ENCODE measurements at regions not wholly inside any gene's neighbourhood (a gene's known extent, or its start where the extent isn't known, plus 50 kb on each side); places are given as distances from the start of the nearest gene placed in this dataset.
A peak's percentile ranks its signal among the peaks of the same experiment; 100 is the strongest.

DNA sequence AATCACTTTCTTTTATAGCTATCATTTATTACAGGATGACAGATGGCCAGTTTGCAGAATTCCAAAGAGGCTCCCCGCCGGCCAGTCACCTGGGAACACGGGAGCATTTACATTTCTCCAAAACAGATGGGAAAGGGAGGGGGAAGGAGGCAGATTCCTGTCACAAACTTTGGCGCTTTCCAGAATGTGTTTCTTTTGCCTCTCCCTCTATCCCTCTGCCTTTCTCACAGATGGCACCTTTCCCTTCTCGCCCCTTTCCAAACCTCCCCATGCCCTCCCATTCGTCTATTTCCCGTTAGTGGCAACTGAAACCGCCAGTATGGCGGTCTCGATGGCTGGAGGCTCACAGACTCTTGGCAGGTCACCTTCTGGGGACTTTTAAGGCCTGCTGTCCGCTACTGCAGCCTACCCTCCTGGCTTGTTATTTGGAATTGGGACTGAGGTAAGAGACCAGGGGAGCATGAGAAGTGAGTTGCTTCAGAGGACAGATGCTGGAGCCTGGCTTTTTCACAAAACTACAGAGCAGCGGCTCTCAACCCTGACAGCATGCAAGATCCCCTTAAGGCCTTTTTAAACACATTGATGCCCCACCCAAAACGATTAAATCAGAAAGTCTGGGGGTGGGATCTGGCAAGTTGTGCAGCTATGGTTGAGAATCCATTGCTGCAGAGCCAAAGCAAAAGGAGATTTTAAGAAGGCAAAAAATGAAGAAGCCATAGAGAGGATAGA lies 161.5 kb upstream of the VASH1 start:
- DNase-seq (ENCODE audit: low read depth in 2 of 2), result no peak

DNA sequence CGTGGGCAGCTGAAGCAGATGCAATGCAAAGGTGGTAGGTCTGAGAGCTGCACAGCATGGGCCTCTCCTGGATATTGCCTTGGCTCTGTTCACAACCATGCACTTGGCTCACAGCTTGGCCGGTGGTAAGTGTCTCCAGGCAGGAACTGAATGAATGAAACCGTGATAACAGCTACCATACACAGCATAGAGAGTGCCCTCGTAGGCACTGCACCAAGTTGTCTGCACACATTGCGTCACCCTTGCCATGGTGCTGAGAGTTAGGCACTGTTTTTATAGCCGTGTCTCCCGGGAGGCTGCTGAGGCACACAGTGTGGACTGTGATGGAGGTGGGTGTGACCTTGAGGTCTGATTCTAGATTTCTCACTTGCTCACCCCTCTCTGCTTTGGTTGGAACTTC lies 157.6 kb upstream of the VASH1 start:
- no peak for DNase-seq (ENCODE audit: low read depth in 2 of 2)

DNA sequence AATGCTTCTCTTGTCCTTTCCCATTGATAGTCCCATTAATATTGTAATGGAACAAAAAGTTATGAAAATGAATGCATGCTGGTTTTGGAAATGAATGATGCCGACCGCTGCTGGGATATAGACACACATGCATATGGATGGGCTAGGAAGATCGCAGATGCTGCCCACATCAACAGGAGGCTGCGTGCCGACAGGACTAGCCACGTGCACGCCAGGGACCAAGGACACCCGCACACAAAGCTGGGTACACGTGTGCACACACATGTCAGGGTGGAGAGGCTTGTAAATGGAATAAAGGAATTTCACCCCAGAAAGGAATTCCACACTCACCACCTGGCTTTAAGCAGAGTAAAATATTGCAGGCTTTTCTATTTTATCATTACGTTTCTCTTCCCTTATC lies 153.8 kb upstream of the VASH1 start:
- DNase-seq (ENCODE audit: low read depth in 2 of 2), result no peak

DNA sequence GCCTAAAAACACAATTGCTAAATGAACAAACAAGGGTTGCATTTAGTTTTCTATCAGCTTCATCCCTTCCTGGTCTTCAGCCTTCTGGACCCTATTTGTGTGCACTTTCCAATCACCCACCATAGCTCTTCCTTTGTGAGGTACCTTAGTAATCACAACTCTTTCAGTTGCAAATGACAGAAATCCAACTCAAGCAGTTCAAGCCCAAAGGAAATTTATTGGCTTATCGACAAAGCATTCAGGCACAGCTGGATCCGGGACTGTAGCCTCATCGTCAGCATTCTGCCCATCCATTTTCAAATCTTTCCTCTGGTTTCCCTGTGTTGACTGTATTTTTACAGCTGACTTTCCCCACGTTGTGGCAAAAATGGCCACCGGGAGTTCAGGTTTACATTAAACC lies 148.6 kb upstream of the VASH1 start:
- DNase-seq (ENCODE audit: low read depth in 2 of 2), result no peak

DNA sequence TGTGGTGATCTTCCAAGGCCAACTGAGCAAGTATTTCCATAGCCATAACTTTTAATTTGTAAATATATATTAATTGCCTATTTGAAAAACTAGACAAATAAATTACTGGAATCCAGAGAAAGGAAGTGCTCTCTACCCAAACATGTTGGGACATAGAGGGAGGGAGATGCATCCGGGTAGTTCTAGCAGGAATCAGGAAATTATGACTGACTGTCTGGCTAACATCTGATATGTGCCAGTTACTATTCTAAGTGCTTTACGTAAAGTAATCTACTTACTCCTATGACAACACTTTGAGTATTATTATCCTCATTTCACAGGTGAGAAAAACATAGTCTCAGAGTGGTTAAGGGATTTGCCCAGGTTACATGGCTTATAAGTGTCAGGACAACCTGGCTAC lies 147.7 kb upstream of the VASH1 start:
- DNase-seq (ENCODE audit: low read depth in 2 of 2), result peak; percentile 27 to 60

DNA sequence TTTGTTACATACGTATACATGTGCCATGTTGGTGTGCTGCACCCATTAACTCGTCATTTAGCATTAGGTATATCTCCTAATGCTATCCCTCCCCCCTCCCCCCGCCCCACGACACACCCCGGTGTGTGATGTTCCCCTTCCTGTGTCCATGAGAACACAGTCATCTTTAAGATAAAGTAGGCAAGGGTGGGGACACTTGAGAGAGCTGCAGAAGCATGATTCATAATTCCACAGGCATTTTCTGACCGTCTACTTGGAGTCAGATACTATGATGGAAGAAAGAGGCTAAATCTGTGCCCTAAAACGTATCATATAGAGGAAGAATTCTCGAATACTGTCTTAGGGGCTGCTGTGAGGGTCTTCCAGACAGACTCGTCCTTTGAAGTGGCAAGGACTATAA lies 145.9 kb upstream of the VASH1 start:
- no peak for DNase-seq (ENCODE audit: low read depth in 2 of 2)

DNA sequence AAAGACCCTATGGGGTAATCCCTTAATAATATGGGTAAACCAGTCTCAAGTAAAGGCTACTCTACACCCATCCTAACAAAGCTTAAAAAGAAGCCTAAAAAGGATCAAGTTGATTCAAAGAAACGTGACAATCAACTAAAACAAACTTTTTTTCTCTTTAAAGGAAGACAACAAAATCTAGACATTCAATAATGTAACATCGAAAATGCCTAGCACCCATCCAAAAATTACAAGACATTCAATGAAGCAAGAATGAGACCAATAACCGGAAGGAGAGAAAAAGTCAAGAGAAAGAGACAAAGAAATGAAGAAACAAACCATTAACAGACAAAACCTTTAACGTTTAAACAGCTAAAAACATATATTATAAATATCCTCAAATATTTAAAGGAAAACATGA lies 143.8 kb upstream of the VASH1 start:
- DNase-seq (ENCODE audit: low read depth in 2 of 2), result no peak

DNA sequence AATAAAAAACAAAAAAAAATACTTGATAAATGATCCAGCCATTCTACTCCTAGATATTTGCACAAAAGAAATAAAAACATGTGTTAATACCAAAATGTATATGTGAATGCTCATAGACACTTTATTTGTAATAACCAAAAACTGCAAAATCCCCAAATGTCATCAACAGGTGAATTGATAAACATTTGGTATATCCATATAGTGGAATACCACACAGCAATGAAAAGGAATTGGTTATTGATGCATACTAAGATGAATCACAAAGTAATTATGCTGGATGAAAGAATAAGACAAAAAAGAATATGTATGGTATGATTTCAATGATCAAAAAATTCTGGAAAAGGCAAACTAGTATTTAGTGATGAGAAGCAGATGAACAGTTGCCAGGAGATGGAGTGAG lies 124.7 kb upstream of the VASH1 start:
- no peak for DNase-seq (ENCODE audit: low read depth in 2 of 2)

DNA sequence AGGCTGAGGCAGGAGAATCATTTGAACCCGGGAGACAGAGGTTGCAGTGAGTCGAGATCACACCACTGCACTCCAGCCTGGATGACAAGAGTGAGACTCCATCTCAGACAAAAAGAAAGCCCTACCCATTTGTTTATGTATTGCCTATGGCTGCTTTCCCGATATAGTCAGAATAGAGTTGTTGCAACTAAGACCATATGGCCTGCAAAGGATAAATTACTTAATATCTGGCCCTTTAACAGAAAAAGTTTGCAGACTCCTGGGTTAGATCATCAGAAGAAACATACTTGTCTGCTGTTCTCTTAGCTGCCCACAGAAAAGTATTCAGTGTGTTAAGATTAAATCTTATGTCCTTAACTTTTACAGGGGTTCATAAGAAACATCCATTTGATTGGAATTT lies 122.4 kb upstream of the VASH1 start:
- no peak for DNase-seq (ENCODE audit: low read depth in 2 of 2)

DNA sequence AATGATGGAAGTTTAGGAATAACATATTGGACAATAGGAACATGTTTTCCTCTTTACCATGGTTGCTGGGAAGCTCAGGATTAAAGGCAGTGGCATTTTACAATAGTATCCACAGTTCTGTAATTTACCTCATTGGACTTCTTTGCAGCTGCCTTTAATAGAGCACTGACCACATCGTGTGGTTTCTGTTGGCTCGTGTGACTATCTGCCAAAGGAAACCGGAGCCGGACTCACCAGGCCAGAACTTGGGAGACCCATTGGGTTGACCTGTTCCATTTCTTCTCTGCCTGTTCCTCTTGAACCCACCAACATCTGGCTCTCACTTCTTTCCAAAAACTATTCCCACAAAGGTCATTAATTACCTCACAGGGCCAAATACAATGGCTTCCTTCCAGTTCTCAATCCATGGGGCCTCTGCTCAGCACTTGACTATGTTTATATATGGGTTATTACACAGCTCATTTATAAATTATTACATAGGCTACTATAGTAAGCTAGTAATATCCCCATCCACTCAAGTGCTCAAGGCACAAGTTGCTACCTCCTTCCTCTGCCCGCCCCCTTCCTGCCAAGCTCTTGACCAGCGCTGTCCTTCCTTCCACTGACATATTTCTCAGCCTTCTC lies 121.5 kb upstream of the VASH1 start:
- DNase-seq (ENCODE audit: low read depth in 2 of 2), result no peak

DNA sequence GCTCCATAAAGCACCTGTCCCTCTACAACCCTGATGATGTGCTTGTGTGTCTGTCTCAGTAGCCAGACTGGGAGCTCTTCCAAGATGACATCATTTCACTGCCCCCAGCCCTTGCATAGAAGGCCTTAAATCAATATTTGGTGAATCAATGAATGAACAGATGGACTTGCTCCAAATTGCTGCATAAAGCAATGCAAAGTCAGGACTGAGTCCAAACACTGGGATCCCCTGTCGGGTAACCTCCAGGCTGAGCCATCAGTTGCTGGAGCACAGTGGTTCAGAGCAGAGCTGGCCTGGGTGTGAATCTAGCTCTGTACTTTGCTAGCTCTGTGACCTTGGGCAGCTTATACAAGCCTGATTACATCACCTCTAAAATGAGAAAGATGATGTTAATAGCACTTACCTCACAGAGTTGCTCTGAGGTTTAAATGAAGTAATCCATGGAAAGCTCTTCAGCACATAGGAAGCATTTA lies 120.3 kb upstream of the VASH1 start:
- no peak for DNase-seq (ENCODE audit: low read depth in 2 of 2)

DNA sequence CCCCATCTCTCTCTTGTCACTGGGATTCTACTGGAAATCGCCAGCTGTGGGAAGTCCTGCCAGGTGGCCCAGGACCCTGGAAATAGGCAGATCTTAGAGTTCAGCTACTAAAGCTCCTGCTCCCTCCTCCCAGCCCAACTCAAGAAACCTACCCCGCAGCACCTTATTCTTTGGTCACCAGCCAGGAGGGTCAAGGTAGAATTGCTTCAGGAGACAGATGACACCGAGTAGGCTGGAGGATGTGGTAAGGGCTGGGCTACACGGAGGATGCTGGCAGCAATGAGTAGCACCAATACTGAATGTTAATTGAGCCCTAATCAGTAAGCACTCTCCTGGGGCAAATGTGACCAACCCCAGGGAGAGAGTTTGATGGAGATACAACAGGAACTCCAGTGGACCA lies 119.7 kb upstream of the VASH1 start:
- no peak for DNase-seq (ENCODE audit: low read depth in 2 of 2)

DNA sequence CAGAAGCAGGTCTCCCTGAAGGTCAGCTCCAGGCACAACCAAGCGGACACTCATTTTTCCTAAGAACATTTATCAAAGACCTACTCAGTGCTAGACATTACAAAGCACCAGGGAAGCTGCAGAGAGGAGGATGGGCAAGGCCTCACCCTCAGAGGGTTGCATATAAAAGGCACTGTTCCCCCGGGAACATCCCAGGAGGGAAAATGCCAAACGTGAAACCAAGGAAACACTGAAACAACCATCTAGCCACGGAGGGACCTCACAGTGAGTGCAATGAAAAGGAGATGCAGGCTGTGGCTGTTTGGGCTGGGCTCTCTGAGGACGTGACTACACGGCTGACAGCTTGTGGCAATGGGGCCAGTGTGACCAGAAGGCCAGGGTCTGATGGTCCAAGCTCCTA lies 117.4 kb upstream of the VASH1 start:
- no peak for DNase-seq (ENCODE audit: low read depth in 2 of 2)

DNA sequence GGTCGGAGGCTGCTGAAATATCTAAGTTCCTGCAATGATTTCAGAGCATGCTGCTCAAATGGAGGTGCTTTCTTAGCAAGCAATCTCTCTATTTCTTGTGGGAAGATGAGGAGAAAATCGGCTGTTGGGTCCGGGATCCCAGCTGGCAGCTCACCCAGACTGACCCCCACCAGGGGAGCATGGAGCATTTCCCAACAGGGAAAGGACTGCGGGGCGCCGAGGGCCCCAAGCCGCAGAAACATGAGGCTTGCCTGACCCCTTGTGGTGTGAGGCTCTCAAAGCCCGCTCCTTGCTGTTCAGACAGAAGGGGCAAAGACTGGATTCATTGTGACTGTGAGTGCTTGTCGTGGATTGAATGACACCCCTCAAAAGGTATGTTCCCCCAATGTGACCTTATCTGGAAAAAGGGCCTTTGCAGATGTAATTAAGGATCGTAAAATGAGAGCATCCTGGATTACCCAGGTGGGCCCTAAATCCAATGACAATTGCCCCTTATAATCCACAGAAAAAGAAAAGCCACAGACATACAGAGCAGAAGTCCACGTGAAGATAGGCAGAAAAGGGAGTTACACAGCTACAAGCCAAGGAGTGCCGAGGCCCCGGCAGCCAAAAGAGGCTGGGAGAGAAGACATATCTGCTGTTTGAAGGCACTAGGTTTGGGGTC lies 116.3 kb upstream of the VASH1 start:
- peak; percentile 51 to 68 for DNase-seq (ENCODE audit: low read depth in 2 of 2)

DNA sequence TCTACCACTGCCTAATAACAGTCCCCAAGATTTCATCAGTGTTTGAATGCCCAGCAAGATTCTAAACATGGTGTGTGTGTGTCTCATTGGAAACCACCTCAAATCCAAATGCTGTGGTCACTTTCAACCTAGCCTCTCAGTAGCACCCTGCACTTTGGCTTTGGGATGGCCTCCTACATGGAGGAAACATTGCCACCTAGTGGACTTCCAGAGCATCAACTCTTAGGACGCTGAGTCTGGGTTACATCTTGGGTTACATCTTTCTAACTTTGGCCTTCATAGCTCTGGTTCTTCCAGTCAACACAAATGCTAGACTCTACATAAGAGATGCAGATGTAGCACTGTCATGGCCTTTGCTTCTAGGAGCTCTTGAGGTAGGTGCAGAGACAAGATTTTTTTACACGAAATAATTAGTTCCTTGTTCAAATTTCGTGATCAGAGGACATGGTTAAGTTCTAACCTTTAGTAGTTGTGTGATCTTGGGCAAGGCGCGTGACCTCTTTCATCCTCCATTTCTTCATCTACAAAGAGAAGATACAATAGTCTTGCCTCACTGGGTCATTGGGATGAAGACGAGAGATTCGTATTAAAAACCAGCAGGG lies 113.5 kb upstream of the VASH1 start:
- DNase-seq (ENCODE audit: low read depth in 2 of 2), result peak; percentile 68 to 74

DNA sequence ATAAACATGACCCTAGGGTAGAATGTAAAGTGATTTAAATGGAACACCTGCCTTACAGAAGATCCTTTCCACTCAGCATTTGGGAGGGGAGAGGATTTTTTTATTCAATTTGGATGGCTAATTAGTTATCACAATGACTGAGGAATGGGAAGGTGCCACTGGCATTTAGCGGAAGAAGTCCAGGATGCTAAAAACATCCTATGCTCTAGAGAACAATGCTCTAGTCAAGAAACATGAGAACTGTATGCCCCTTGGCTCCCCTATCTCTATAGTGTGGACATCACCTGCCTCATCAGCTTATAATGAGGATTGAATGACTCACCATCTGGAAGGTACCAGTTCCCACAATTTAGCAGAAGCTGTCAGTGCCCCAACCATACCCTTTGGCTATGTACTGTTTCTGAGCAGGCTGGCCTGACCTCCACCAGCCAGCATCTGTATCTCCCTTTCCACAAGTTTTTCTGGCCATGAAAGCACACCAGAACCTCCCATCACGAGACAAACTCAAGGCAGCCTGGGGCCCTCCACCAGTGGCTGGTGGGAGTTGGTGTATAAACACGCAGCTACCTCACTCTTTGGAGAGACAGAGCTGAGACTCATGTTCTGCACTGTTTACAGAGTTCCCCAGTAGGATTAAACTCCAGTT lies 109.7 kb upstream of the VASH1 start:
- DNase-seq (ENCODE audit: low read depth in 2 of 2), result no peak

DNA sequence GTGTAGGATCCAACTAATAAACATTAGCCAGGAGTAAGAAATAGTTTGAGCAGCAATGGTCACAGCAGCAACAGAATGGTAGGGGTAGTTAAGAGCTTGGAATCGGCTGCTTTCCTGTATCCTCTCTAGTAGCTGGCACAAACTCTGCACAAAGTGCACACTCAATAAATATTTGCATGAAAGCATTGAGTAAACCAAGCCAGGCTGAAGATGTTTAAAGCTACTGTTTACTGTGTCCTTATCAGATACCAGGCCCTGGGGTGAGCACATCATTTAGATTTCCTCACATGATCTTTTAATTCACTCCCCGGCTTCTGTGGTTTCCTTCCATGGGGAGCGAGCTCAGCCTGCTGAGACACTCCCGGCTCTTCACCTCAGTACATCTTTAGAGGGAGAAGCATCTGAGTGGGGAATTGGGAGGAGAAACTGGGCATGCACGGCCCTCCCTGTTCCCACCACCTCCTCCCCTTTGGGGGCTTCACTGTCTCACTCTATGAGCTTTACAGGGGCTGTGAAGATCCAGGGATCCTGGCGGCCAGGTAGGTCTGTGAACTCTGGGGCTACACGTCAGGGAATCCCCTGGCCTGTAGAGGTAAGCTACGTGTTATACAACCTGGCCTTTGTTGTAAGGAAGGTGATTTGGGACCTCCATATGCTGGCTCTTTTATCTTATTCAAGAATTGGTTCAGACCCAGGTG lies 107.2 kb upstream of the VASH1 start:
- DNase-seq (ENCODE audit: low read depth in 2 of 2), result no peak

DNA sequence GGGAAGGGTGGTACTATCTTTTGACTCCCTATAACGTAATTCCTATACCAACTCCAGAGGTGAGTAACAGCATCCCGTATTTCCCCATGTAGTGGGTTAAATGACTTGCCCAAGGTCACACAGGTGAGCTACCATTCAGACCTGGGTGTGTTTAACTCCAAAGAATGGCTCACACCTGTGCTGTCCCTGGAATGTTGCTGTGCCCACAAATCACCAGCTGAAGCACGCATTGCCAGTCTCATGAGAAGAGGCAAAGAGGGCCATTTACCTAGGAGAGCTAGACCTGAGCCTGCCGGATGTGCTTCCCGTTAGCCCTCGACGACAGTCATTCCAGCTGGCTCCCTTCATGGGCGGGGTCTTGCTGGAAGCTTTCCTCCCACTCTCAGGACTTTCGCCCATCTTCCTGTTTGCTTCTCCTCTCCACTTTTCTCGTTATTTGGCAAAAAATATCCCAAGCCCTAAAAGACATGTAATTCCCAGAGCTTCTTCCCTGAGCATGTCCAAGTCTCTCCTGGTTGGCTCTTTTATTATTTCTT lies 106.6 kb upstream of the VASH1 start:
- no peak for DNase-seq (ENCODE audit: low read depth in 2 of 2)

DNA sequence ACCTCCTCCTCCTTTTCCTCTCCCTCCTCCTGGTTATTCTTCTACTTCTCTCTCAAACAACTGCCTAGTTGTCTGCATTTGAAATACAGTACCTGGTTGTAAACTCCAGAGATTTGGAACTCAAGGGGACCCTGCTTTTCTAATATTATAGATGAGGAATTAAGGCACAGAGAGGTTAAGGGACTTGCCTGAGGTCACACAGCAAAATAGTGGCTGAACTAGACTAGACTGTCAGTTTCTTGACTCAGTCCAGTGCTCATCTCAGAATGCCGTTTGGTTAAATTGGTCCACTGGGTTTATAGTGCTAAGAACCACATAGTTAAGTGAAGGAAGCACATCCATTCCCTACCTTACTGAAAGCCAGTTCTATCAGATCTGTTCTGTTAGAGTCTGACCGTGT lies 105.9 kb upstream of the VASH1 start:
- DNase-seq (ENCODE audit: low read depth in 2 of 2), result no peak

DNA sequence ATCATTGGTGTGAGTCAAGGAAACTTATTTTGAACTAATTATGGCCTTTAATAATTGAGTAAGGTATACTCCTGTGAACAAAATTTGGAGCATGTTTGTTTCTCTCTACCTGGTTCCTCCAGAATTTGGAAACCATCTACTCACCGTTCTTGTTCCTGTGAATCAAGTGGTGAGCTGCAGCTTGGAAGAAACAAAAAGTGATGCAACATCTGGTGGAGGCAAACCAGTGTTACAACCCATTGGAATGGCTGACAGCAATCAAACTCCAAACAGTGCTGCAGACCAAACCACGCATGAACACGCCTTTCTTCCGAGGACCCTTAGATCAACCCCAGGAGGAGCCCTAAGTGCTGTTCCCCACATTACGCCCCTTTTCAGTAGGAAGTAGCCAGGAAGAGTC lies 104.7 kb upstream of the VASH1 start:
- no peak for DNase-seq (ENCODE audit: low read depth in 2 of 2)

DNA sequence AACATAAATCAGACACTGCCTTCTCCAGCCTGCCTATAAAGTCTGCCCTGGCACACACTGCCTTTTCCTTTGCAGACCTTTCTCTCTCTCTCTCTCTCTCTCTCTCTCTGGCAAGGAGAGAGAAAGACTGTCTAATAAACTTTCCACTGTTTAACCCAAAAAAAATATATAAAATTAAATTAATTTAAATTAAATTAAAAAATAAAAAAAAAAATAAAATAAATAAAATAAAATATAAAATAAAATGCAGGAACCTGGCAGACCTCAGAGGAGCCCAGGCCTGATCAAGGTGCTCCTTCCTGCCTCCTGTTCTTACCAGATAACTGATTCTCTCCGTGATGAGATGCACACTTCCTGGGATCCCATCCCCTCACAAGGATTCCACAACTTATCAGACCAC lies 103.9 kb upstream of the VASH1 start:
- DNase-seq (ENCODE audit: low read depth in 2 of 2), result no peak
